Bronchial epithelial cell (primary cell): ENCODE measurements at regions not wholly inside any gene's neighbourhood (a gene's known extent, or its start where the extent isn't known, plus 50 kb on each side); places are given as distances from the start of the nearest gene placed in this dataset.
A peak's percentile ranks its signal among the peaks of the same experiment; 100 is the strongest.

ENCODE experiments used
- DNase-seq: peaks from one replicate; pipeline ENCODE4 v3.0.0-alpha.2; 2010; ENCODE audit warnings: low read depth
- FAIRE-seq: peaks from 2 replicates; lab custom pipeline; 2011; peaks lifted over from hg19 to GRCh38; lab: Jason Lieb, UNC
- H3K27me3 ChIP-seq: 2 replicates; pipeline ENCODE4 v1.5.1; 2011; ENCODE audit warnings: low read length; ENCODE audit not compliant: control insufficient read depth, insufficient read depth
- H3K36me3 ChIP-seq: 2 replicates; pipeline ENCODE4 v1.5.1; 2011; ENCODE audit warnings: low read length; ENCODE audit not compliant: control insufficient read depth, insufficient read depth
- H3K4me3 ChIP-seq: 2 replicates; pipeline ENCODE4 v1.5.1; 2011; ENCODE audit warnings: mild to moderate bottlenecking, low read depth, low read length, control low read depth
- CTCF ChIP-seq: IDR thresholded peaks from 2 replicates; pipeline ENCODE4 v1.5.1; 2011; ENCODE audit warnings: mild to moderate bottlenecking, moderate library complexity, low read length, control low read depth, inconsistent platforms; ENCODE audit not compliant: insufficient read depth, severe bottlenecking

- peak; percentile 82 for DNase-seq
- Histone ChIP-seq H3K4me3 (no peak overlapping the region), H3K36me3 (no peaks in the 10 kb centered on the region), H3K27me3 (no peaks in the 10 kb centered on the region)
- TF ChIP-seq CTCF, result no peak
- no peak for FAIRE-seq
Observed at GRCh38 chr5:143662020-143662419, 149.9 kb upstream of the HMHB1 start.

- H3K27me3 ChIP-seq, result no peaks in the 10 kb centered on the region
- TF ChIP-seq CTCF, result no peak
- H3K36me3 ChIP-seq, result no peaks in the 10 kb centered on the region
- FAIRE-seq (no peak), DNase-seq (no peak)
- H3K4me3 ChIP-seq, result no peak overlapping the region
Observed at GRCh38 chr5:143660625-143661024, 151.3 kb upstream of the HMHB1 start.

GRCh38 chr5:143659599-143660238 lies 152.2 kb upstream of the HMHB1 start:
- H3K4me3 ChIP-seq, result no peak overlapping the region
- no peaks in the 10 kb centered on the region for H3K36me3 ChIP-seq
- no peak for FAIRE-seq
- no peak for TF ChIP-seq CTCF
- no peaks in the 10 kb centered on the region for H3K27me3 ChIP-seq
- peak; percentile 85 for DNase-seq

- DNase-seq (no peak), FAIRE-seq (no peak)
- no peaks in the 10 kb centered on the region for H3K27me3 ChIP-seq
- H3K36me3 ChIP-seq, result no peaks in the 10 kb centered on the region
- no peak overlapping the region for H3K4me3 ChIP-seq
- TF ChIP-seq CTCF, result no peak
Observed at GRCh38 chr5:143658956-143659355, 153.0 kb upstream of the HMHB1 start.

- Histone ChIP-seq H3K4me3 (no peak overlapping the region), H3K36me3 (no peaks in the 10 kb centered on the region), H3K27me3 (no peaks in the 10 kb centered on the region)
- DNase-seq (peak; percentile 82), FAIRE-seq (no peak)
- TF ChIP-seq CTCF, result no peak
Observed at GRCh38 chr5:143657647-143658285, 154.2 kb upstream of the HMHB1 start.
